PC-3 (cell line): ENCODE measurements at regions not wholly inside any gene's neighbourhood (a gene's known extent, or its start where the extent isn't known, plus 50 kb on each side); places are given as distances from the start of the nearest gene placed in this dataset.

Source experiments
- ATAC-seq: fragments of 200-7000 bp; cut with Tn5 transposase; 2 replicates; pipeline ENCODE4 v1.9.1; 2020; ENCODE audit warnings: mild to moderate bottlenecking, moderate library complexity
- BruUV-seq: library from RNA; stranded (reverse); fragments of 400-500 nt; replicated peaks from 2 replicates; lab custom pipeline; 2021; lab: Mats Ljungman, UMichigan
- CTCF ChIA-PET: fragments of 300-600 bp; sonication (Branson Sonifier 250); formaldehyde crosslinking; loops from one replicate; lab custom pipeline; 2022; ENCODE audit warnings: antibody characterized with exemption; lab: Charles Lee
- POLR2A ChIA-PET: fragments of 300-600 bp; sonication (Branson Sonifier 250); formaldehyde crosslinking; loops from one replicate; lab custom pipeline; 2022; ENCODE audit warnings: antibody characterized with exemption; ENCODE audit not compliant: unreplicated experiment; lab: Charles Lee
- DNase-seq: peaks from one replicate; pipeline ENCODE4 v3.0.0-alpha.2; 2015
- H2AFZ ChIP-seq: fragments of 300-600 bp; sonication (generic); 2 replicates; pipeline ENCODE4 v1.6.0; 2016; ENCODE audit warnings: antibody characterized with exemption, low read length
- H3F3A ChIP-seq: fragments of 300-600 bp; sonication (generic); one replicate; pipeline ENCODE4 v1.6.0; 2017; ENCODE audit warnings: antibody characterized with exemption, low read length, control low read depth, mild to moderate bottlenecking; ENCODE audit not compliant: unreplicated experiment
- H3K27ac ChIP-seq: fragments of 300-600 bp; sonication (generic); 2 replicates; pipeline ENCODE4 v1.5.1; 2016; ENCODE audit warnings: mild to moderate bottlenecking, low read length
- H3K27me3 ChIP-seq: fragments of 300-600 bp; sonication (generic); 2 replicates; pipeline ENCODE4 v1.6.1; 2016; ENCODE audit warnings: low read length, mixed read lengths
- H3K36me3 ChIP-seq: fragments of 300-600 bp; sonication (generic); 2 replicates; pipeline ENCODE4 v1.6.1; 2016; ENCODE audit warnings: low read depth, mixed run types, low read length, mixed read lengths
- H3K4me1 ChIP-seq: fragments of 300-600 bp; sonication (generic); 2 replicates; pipeline ENCODE4 v1.5.1; 2016; ENCODE audit warnings: low read length; ENCODE audit not compliant: insufficient read depth
- H3K4me2 ChIP-seq: fragments of 300-600 bp; sonication (generic); 2 replicates; pipeline ENCODE4 v1.6.0; 2016; ENCODE audit warnings: low read length
- H3K4me3 ChIP-seq: fragments of 300-600 bp; sonication (generic); 2 replicates; pipeline ENCODE4 v1.5.1; 2016; ENCODE audit warnings: mild to moderate bottlenecking, low read length, mixed read lengths
- H3K79me2 ChIP-seq: fragments of 300-600 bp; sonication (generic); 2 replicates; pipeline ENCODE4 v1.6.1; 2017; ENCODE audit warnings: low read length, mixed read lengths
- H3K9ac ChIP-seq: fragments of 300-600 bp; sonication (generic); 2 replicates; pipeline ENCODE4 v1.6.0; 2016; ENCODE audit warnings: mild to moderate bottlenecking, low read length
- H3K9me2 ChIP-seq: fragments of 300-600 bp; sonication (generic); replicated peaks from 2 replicates; pipeline ENCODE4 v1.6.1; 2016; ENCODE audit warnings: mixed run types, low read length, mixed read lengths
- H3K9me3 ChIP-seq: fragments of 300-600 bp; sonication (generic); 2 replicates; pipeline ENCODE4 v1.6.1; 2016; ENCODE audit warnings: low read length, mixed read lengths
- H4K20me1 ChIP-seq: fragments of 300-600 bp; sonication (generic); 2 replicates; pipeline ENCODE4 v1.6.1; 2016; ENCODE audit warnings: low read length, mixed read lengths
- CTCF ChIP-seq: fragments of 300-600 bp; sonication (generic); conservative IDR thresholded peaks from 2 replicates; pipeline ENCODE4 v1.5.1; 2017; ENCODE audit warnings: antibody characterized with exemption, low read depth, mild to moderate bottlenecking, low read length
- EZH2 ChIP-seq: fragments of 300-600 bp; sonication (generic); IDR thresholded peaks from one replicate; pipeline ENCODE4 v1.6.1; 2017; ENCODE audit warnings: antibody characterized with exemption, mild to moderate bottlenecking, low read length; ENCODE audit not compliant: unreplicated experiment
- EZH2phosphoT487 ChIP-seq: fragments of 300-600 bp; sonication (generic); IDR thresholded peaks from 2 replicates; pipeline ENCODE4 v1.6.1; 2018; ENCODE audit warnings: mild to moderate bottlenecking, antibody characterized with exemption, low read length, borderline replicate concordance
- intact Hi-C: fragments of 100-400 bp; cut with micrococcal nuclease; formaldehyde crosslinking; loops from 2 replicates; pipeline ENCODE4 v1.9.0; 2023

- H3K4me2 ChIP-seq: no peak overlapping the region
- no peaks in the 10 kb centered on the region for H3K79me2 ChIP-seq
- POLR2A ChIA-PET: no interaction called here
- H3K27me3 ChIP-seq: no peaks in the 10 kb centered on the region
- TF ChIP-seq EZH2: no peak
- no peak for TF ChIP-seq CTCF
- TF ChIP-seq EZH2phosphoT487: no peak
- H4K20me1 ChIP-seq: no peaks in the 10 kb centered on the region
- no peak overlapping the region for H3K4me3 ChIP-seq
- ATAC-seq (no peak), DNase-seq (no peak)
- H2AFZ ChIP-seq: no peak overlapping the region
- no peak overlapping the region for H3K9ac ChIP-seq
- H3K9me3 ChIP-seq: no peaks in the 10 kb centered on the region
- no peaks in the 10 kb centered on the region for H3K36me3 ChIP-seq
- CTCF ChIA-PET: no interaction called here
- no peak overlapping the region for H3K27ac ChIP-seq
- intact Hi-C loops: no loop called here
- no peaks in the 10 kb centered on the region for H3K4me1 ChIP-seq
- BruUV-seq: no TSS peak
- no peaks in the 10 kb centered on the region for H3F3A ChIP-seq
- H3K9me2 ChIP-seq: no peaks in the 10 kb centered on the region
These were observed 162.6 kb downstream of the BUB3 start for GRCh38 chr10:123316776-123317175.

GRCh38 chr10:123318516-123318915, 164.3 kb downstream of the BUB3 start:
- H3K9me3 ChIP-seq: no peaks in the 10 kb centered on the region
- TF ChIP-seq EZH2 (no peak), CTCF (no peak), EZH2phosphoT487 (no peak)
- H3F3A ChIP-seq: no peaks in the 10 kb centered on the region
- CTCF ChIA-PET: no interaction called here
- no peaks in the 10 kb centered on the region for H3K9me2 ChIP-seq
- H3K4me3 ChIP-seq: no peak overlapping the region
- H2AFZ ChIP-seq: no peak overlapping the region
- H3K4me1 ChIP-seq: peaks cover 4% of the 10 kb centered on the region; the same call in 1 of the 2 replicates
- no peak overlapping the region for H3K4me2 ChIP-seq
- H3K36me3 ChIP-seq: no peaks in the 10 kb centered on the region
- DNase-seq (no peak), ATAC-seq (no peak)
- no peak overlapping the region for H3K27ac ChIP-seq
- H4K20me1 ChIP-seq: no peaks in the 10 kb centered on the region
- H3K27me3 ChIP-seq: no peaks in the 10 kb centered on the region
- intact Hi-C loops: no loop called here
- no peaks in the 10 kb centered on the region for H3K79me2 ChIP-seq
- BruUV-seq: no TSS peak
- no peak overlapping the region for H3K9ac ChIP-seq
- POLR2A ChIA-PET: no interaction called here

- Histone ChIP-seq H3K9me3 (no peaks in the 10 kb centered on the region), H3K79me2 (no peaks in the 10 kb centered on the region), H3K27ac (no peak overlapping the region), H3K27me3 (no peaks in the 10 kb centered on the region), H2AFZ (no peak overlapping the region), H3K4me2 (no peak overlapping the region), H4K20me1 (no peaks in the 10 kb centered on the region), H3K9me2 (no peaks in the 10 kb centered on the region), H3K4me1 (peaks cover 4% of the 10 kb centered on the region; the same call in 1 of the 2 replicates), H3K36me3 (no peaks in the 10 kb centered on the region), H3K4me3 (no peak overlapping the region), H3K9ac (no peak overlapping the region), H3F3A (no peaks in the 10 kb centered on the region)
- ChIA-PET POLR2A (no interaction called here), CTCF (no interaction called here)
- no peak for ATAC-seq
- intact Hi-C loops: no loop called here
- no TSS peak for BruUV-seq
- DNase-seq: no peak
- TF ChIP-seq CTCF: no peak
- no peak for TF ChIP-seq EZH2phosphoT487
- TF ChIP-seq EZH2: no peak
These were observed 165.9 kb downstream of the BUB3 start for GRCh38 chr10:123320091-123320490.
